ENCODE measurements at regions not wholly inside any gene's neighbourhood (a gene's known extent, or its start where the extent isn't known, plus 50 kb on each side); places are given as distances from the start of the nearest gene placed in this dataset.

- Mint-ChIP-seq H3K27me3 (ENCODE audit: low read depth in 3 of 3) (peaks cover 0 to 7% (median 3%) of the 10 kb centered on the region in 3 donors), H3K4me3 (no peak overlapping the region), H3K9me3 (no peaks in the 10 kb centered on the region), H3K4me1 (peaks cover 14% of the 10 kb centered on the region), H3K27ac (no peak overlapping the region), H3K36me3 (no peaks in the 10 kb centered on the region)
- no peak overlapping the region for H3K9ac ChIP-seq (ENCODE audit: insufficient read depth, low read length, poor library complexity, severe bottlenecking)
- no peak overlapping the region for H3K27ac ChIP-seq (ENCODE audit: low read depth in 1 of 2, low read length in 2 of 2)
- H2AFZ ChIP-seq (ENCODE audit: insufficient read depth, low read depth, low read length, poor library complexity, severe bottlenecking), result no peak overlapping the region
- TF ChIP-seq CTCF (IDR thresholded peaks at IDR 0.05), result no peak
- H3K4me1 ChIP-seq (ENCODE audit: control insufficient read depth in 1 of 2, insufficient read depth in 2 of 2, low read length in 2 of 2), result peaks cover 0 to 11% of the 10 kb centered on the region in 2 donors
- H3K27me3 ChIP-seq (ENCODE audit: control insufficient read depth in 2 of 2, insufficient read depth in 2 of 2, low read length in 2 of 2), result no peaks in the 10 kb centered on the region
- H3K36me3 ChIP-seq (replicated peaks in 1 of 2; ENCODE audit: control insufficient read depth in 1 of 2, insufficient read depth in 2 of 2, low read length in 2 of 2), result no peaks in the 10 kb centered on the region
- H3K9me3 ChIP-seq (replicated peaks in 1 of 2; ENCODE audit: control insufficient read depth in 1 of 2, insufficient read depth in 1 of 2, low read length in 2 of 2), result no peaks in the 10 kb centered on the region
- no peaks in the 10 kb centered on the region for H3K79me2 ChIP-seq (ENCODE audit: insufficient read depth, low read length)
- H3K4me3 ChIP-seq (replicated peaks in 1 of 3; ENCODE audit: low read depth in 2 of 3, low read length in 3 of 3), result no peak overlapping the region
- intact Hi-C loops (cut with micrococcal nuclease), result no loop called here
- no peaks in the 10 kb centered on the region for H4K20me1 ChIP-seq (ENCODE audit: insufficient read depth, low read length)
- no peak overlapping the region for H3K4me2 ChIP-seq (replicated peaks; ENCODE audit: extremely low read depth, low read length, poor library complexity, severe bottlenecking)
- no peak for DNase-seq
These were observed 667.4 kb upstream of the NDST4 start for GRCh38 chr4:115780835-115781234.

- H3K4me1 ChIP-seq (ENCODE audit: control insufficient read depth in 1 of 2, insufficient read depth in 2 of 2, low read length in 2 of 2), result peaks cover 0 to 11% of the 10 kb centered on the region in 2 donors
- H3K27ac ChIP-seq (ENCODE audit: low read depth in 1 of 2, low read length in 2 of 2), result no peak overlapping the region
- H3K4me2 ChIP-seq (replicated peaks; ENCODE audit: extremely low read depth, low read length, poor library complexity, severe bottlenecking), result no peak overlapping the region
- H3K36me3 Mint-ChIP-seq, result no peaks in the 10 kb centered on the region
- H3K27me3 Mint-ChIP-seq (ENCODE audit: low read depth in 3 of 3), result peaks cover 0 to 5% (median 3%) of the 10 kb centered on the region in 3 donors
- no peaks in the 10 kb centered on the region for H3K36me3 ChIP-seq (replicated peaks in 1 of 2; ENCODE audit: control insufficient read depth in 1 of 2, insufficient read depth in 2 of 2, low read length in 2 of 2)
- no peaks in the 10 kb centered on the region for H4K20me1 ChIP-seq (ENCODE audit: insufficient read depth, low read length)
- no peak overlapping the region for H3K27ac Mint-ChIP-seq
- H3K9me3 ChIP-seq (replicated peaks in 1 of 2; ENCODE audit: control insufficient read depth in 1 of 2, insufficient read depth in 1 of 2, low read length in 2 of 2), result no peaks in the 10 kb centered on the region
- no peak overlapping the region for H3K9ac ChIP-seq (ENCODE audit: insufficient read depth, low read length, poor library complexity, severe bottlenecking)
- H3K27me3 ChIP-seq (ENCODE audit: control insufficient read depth in 2 of 2, insufficient read depth in 2 of 2, low read length in 2 of 2), result no peaks in the 10 kb centered on the region
- H3K4me1 Mint-ChIP-seq, result peaks cover 14% of the 10 kb centered on the region
- TF ChIP-seq CTCF (IDR thresholded peaks at IDR 0.05), result no peak
- H3K79me2 ChIP-seq (ENCODE audit: insufficient read depth, low read length), result no peaks in the 10 kb centered on the region
- H2AFZ ChIP-seq (ENCODE audit: insufficient read depth, low read depth, low read length, poor library complexity, severe bottlenecking), result no peak overlapping the region
- no CpG with 5 or more reads among the region's 4 CpGs for WGBS (ENCODE audit: insufficient coverage)
- DNase-seq, result no peak
- intact Hi-C loops (cut with micrococcal nuclease), result no loop called here
- no peak overlapping the region for H3K4me3 ChIP-seq (replicated peaks in 1 of 3; ENCODE audit: low read depth in 2 of 3, low read length in 3 of 3)
- H3K9me3 Mint-ChIP-seq, result no peaks in the 10 kb centered on the region
- H3K4me3 Mint-ChIP-seq, result no peak overlapping the region
These were observed 666.8 kb upstream of the NDST4 start for GRCh38 chr4:115780268-115780667.

Measured in CD14-positive monocyte (primary cell).